Suppressor macrophage treated with lipopolysaccharide for 4 hours (primary cell): ENCODE measurements at regions not wholly inside any gene's neighbourhood (a gene's known extent, or its start where the extent isn't known, plus 50 kb on each side); places are given as distances from the start of the nearest gene placed in this dataset.

Source experiments
- DNase-seq: peaks from one replicate; pipeline ENCODE4 v3.0.0-alpha.2; 2020

GRCh38 chr5:141745390-141745789 is 63.4 kb upstream of the ARAP3 start:
- DNase-seq, result no peak

- DNase-seq, result no peak
Observed at GRCh38 chr5:141743866-141744272, 61.8 kb upstream of the ARAP3 start.

GRCh38 chr5:141742866-141743851 is 61.1 kb upstream of the ARAP3 start:
- peak; percentile 24 for DNase-seq

GRCh38 chr5:141742144-141742543 is 60.1 kb upstream of the ARAP3 start:
- DNase-seq, result no peak

- DNase-seq, result no peak
Observed at GRCh38 chr5:141740885-141741284, 58.9 kb upstream of the ARAP3 start.

GRCh38 chr5:141737535-141737934 is 55.5 kb upstream of the ARAP3 start:
- no peak for DNase-seq

- no peak for DNase-seq
Observed at GRCh38 chr5:141735823-141736222, 53.8 kb upstream of the ARAP3 start.

GRCh38 chr5:141734501-141735229 is 52.6 kb upstream of the ARAP3 start:
- peak; percentile 57 for DNase-seq

- DNase-seq, result no peak
Observed at GRCh38 chr5:141733198-141733597, 51.2 kb upstream of the ARAP3 start.

GRCh38 chr5:141732417-141732816 is 50.4 kb upstream of the ARAP3 start:
- DNase-seq, result no peak
